HUES64 (cell line): ENCODE measurements at regions not wholly inside any gene's neighbourhood (a gene's known extent, or its start where the extent isn't known, plus 50 kb on each side); places are given as distances from the start of the nearest gene placed in this dataset.

Experiments used
- H3K27ac ChIP-seq: 2 replicates; pipeline ENCODE4 v1.7.0; 2013; ENCODE audit warnings: low read depth, low read length, inconsistent platforms
- H3K27me3 ChIP-seq: 2 replicates; pipeline ENCODE4 v1.6.1; 2013; ENCODE audit warnings: mild to moderate bottlenecking, low read length; ENCODE audit not compliant: insufficient read depth
- H3K36me3 ChIP-seq: 2 replicates; pipeline ENCODE4 v1.6.1; 2013; ENCODE audit warnings: mild to moderate bottlenecking, low read length; ENCODE audit not compliant: insufficient read depth
- H3K4me1 ChIP-seq: 2 replicates; pipeline ENCODE4 v1.6.1; 2013; ENCODE audit warnings: mild to moderate bottlenecking, low read length, moderate library complexity; ENCODE audit not compliant: insufficient read depth
- H3K4me3 ChIP-seq: 2 replicates; pipeline ENCODE4 v1.5.1; 2013; ENCODE audit warnings: mild to moderate bottlenecking, low read length, moderate library complexity
- H3K9ac ChIP-seq: 2 replicates; pipeline ENCODE4 v1.6.1; 2013; ENCODE audit warnings: mild to moderate bottlenecking, low read depth, low read length
- H3K9me3 ChIP-seq: 2 replicates; pipeline ENCODE4 v1.6.1; 2013; ENCODE audit warnings: low read depth, low read length; ENCODE audit not compliant: insufficient read depth
- WGBS: fragments of 150-250, 120-280 bp; methylation state at CpG from one replicate; pipeline ENCODE4 v1.1.7; 2013; ENCODE audit warnings: missing lambda C conversion rate; 5-methylcytosine and 5-hydroxymethylcytosine counted together

DNA sequence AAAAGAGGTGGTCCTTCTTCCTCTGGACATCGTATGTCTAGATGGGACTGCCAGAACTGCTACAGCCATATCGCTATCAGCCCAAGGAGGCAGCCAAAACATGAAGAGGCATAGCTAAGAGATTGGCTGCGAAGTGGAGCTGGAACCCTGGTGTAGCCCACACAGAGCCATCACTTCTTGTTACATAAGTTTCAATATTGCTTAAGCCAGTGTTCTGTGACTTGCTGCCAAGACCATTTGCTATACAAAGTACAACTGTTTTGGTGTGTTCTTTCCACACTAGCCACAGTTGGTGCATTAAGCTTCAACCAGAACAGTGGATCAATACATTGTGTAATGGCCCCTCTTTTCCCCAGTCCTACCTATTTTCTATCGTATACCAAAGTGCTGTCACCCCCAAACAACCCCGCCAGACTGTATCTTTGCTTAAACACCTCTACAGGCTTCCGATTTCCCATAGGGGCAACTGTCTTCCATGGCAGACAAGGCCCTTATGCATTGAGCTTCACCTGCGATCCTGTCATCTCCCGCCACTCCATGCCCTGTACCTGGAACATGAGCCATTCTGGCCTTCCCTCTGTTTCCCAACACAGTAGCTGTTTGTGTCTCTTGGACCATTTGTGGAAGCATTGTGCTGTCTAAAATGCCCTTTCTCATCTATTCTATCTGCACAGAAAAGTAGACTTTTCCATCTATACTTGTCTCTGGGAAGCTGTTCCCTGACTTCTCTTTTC, 241.8 kb downstream of the TTLL7 start:
- Histone ChIP-seq H3K27ac (no peak overlapping the region), H3K4me3 (no peak overlapping the region), H3K9ac (no peak overlapping the region), H3K36me3 (no peaks in the 10 kb centered on the region), H3K4me1 (peaks cover 11% of the 10 kb centered on the region; the same call in 1 of the 2 replicates), H3K9me3 (no peaks in the 10 kb centered on the region), H3K27me3 (no peaks in the 10 kb centered on the region)
- 94% methylated on average over 8 of the region's 8 CpGs for WGBS

DNA sequence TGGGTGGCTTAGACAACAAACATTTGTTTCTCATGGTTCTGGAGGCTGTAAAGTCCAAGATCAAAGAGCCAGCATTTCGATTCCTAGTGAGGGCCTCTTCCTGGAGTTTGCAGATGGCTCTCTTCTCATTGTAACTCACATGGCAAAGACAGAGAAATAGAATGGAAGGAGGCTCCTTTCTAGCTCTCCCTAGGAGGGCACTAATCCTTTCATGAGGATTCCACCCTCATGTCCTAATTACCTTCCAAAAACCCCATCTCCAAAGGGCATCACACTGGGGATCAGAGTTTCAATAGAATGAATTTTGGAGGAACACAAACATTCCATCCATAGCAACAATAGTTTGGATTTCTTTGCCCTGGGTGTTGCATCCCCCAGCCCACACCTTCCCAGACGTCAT, 247.3 kb downstream of the TTLL7 start:
- Histone ChIP-seq H3K9ac (no peak overlapping the region), H3K27me3 (no peaks in the 10 kb centered on the region)
- WGBS = 73% methylated on average over 1 of the region's 2 CpGs

DNA sequence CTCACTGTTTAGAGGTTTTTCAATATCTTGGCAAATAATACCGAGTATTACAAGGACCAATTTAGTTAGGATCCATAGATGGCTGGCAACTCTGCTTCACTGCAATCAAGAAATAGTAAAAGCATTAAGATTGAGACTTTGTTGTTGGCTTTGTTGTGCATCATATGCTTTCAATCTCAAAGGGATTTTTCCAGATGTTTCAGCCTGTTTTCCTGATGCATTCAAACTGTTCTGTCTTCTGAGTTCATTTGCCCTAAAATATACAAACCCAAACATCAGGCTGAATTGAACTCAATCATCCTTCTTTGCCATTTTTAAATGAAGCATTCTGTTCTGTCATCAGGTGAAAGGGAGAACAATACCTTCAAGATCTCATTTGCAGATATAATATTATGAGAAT, 248.7 kb downstream of the TTLL7 start:
- Histone ChIP-seq H3K9ac (no peak overlapping the region), H3K27me3 (no peaks in the 10 kb centered on the region), H3K4me3 (no peak overlapping the region), H3K27ac (no peak overlapping the region), H3K36me3 (no peaks in the 10 kb centered on the region), H3K9me3 (peaks cover 13% of the 10 kb centered on the region), H3K4me1 (peaks cover 9% of the 10 kb centered on the region; the same call in 1 of the 2 replicates)
- 100% methylated on average over 1 of the region's 1 CpG for WGBS

More for the DNA sequence above, 247.3 kb downstream of the TTLL7 start:
- Histone ChIP-seq H3K4me3 (no peak overlapping the region), H3K4me1 (peaks cover 9% of the 10 kb centered on the region; the same call in 1 of the 2 replicates), H3K27ac (peak overlapping the region; percentile 80; the same call in 1 of the 2 replicates), H3K9me3 (peaks cover 13% of the 10 kb centered on the region), H3K36me3 (no peaks in the 10 kb centered on the region)

DNA sequence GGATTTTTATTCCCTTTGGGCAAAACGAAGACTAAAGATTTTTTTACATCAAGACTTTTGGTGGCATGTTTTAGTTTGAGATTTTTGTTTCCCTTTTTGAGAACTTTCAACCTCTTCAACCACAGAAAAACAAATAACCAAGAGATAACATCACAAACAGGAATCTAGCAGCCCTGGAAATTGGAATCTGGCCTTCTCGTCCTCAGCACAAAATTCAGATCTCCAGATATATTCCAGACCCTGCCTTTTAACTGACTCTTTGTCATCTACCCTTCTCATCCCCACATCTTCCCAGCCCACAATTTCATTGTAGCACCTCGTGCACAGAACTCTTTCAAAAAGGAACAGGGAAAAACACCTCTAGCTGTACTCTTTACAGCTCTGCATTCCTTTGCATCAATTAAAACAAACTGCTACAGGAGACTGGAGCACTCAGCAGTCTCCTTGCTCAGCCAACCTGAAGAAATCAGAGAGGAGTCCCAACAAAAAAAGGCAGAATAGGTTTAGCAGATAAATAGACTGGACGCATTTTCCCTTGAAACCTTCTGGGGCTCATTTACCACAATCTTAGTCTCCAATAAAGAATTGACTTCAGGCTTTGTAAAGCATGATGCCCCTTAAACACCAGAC, 251.0 kb downstream of the TTLL7 start:
- 76% methylated on average over 3 of the region's 4 CpGs for WGBS
- no peaks in the 10 kb centered on the region for H3K27me3 ChIP-seq
- H3K36me3 ChIP-seq = no peaks in the 10 kb centered on the region
- H3K4me3 ChIP-seq = no peak overlapping the region
- peaks cover 20% of the 10 kb centered on the region; the same call in 1 of the 2 replicates for H3K4me1 ChIP-seq
- no peak overlapping the region for H3K9ac ChIP-seq
- peaks cover 13% of the 10 kb centered on the region for H3K9me3 ChIP-seq
- no peak overlapping the region for H3K27ac ChIP-seq

DNA sequence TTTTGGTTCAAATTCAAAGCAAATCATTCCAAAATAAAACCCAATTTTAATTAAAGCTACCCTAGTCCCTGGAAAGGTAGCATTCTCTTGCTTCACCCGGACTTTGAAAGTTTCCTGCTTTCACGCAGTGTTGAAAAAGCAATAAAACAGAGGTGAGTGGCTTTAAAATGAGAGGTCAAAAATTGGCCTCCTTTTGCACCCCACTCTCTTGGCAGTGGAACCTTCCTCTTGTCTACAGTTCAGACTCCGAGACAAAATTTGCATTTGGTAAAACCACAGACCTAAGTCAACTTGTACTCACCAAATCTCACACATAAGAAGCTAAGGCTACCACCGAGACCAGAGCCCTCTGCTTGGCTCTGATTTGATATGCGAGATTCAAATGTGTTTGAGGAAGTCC, 252.7 kb downstream of the TTLL7 start:
- 82% methylated on average over 4 of the region's 5 CpGs for WGBS
- Histone ChIP-seq H3K36me3 (no peaks in the 10 kb centered on the region), H3K27me3 (no peaks in the 10 kb centered on the region), H3K27ac (no peak overlapping the region), H3K4me1 (peaks cover 36% of the 10 kb centered on the region), H3K4me3 (no peak overlapping the region), H3K9ac (no peak overlapping the region), H3K9me3 (peaks cover 8% of the 10 kb centered on the region; the same call in 1 of the 2 replicates)

DNA sequence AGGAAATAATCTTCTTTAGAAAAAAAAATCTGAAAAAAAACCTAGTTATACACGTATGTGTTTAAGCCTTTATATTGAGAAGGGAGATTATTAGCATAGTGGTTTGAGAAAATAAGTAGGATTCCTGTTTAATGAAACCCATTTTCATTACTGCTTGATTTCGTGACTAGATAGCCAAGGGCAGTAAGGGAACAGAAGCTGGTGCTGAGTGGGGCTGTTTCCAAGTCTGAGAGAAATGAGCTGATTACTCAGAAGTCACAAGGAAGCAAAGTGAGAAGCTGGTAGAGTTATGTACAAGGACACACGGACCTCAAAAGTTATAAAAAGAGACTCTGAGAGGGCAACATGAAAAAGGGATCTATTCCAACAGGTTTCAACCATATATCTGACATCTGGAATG, 256.5 kb downstream of the TTLL7 start:
- H3K9ac ChIP-seq = no peak overlapping the region
- no peak overlapping the region for H3K27ac ChIP-seq
- no peaks in the 10 kb centered on the region for H3K36me3 ChIP-seq
- no peaks in the 10 kb centered on the region for H3K9me3 ChIP-seq
- 56% methylated on average over 3 of the region's 3 CpGs for WGBS
- H3K4me3 ChIP-seq = no peak overlapping the region
- peaks cover 37% of the 10 kb centered on the region for H3K4me1 ChIP-seq
- H3K27me3 ChIP-seq = no peaks in the 10 kb centered on the region

DNA sequence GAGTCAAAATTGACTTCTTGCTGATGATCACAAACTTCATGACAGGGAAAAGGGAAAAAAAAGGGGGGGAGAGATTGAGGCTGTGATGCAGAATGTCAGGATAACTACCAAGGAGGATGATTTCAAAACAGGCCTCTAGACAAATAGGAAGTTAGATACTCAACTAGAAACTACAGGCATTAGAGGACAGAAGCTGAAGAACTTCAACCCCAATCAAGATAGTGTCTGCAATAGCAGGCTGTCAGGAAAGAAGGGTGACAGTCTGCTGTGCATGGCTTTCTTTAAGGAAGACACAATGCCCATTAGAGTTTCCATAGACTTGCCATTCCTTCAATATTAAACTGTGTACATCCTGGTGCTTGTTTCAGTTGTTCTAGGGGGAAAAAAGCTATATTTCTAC, 257.2 kb downstream of the TTLL7 start:
- Histone ChIP-seq H3K27me3 (no peaks in the 10 kb centered on the region), H3K9ac (no peak overlapping the region; the same call in 1 of the 2 replicates), H3K36me3 (no peaks in the 10 kb centered on the region), H3K4me3 (no peak overlapping the region), H3K9me3 (no peaks in the 10 kb centered on the region), H3K27ac (peak overlapping the region; percentile 4; the same call in 1 of the 2 replicates), H3K4me1 (peaks cover 37% of the 10 kb centered on the region)

DNA sequence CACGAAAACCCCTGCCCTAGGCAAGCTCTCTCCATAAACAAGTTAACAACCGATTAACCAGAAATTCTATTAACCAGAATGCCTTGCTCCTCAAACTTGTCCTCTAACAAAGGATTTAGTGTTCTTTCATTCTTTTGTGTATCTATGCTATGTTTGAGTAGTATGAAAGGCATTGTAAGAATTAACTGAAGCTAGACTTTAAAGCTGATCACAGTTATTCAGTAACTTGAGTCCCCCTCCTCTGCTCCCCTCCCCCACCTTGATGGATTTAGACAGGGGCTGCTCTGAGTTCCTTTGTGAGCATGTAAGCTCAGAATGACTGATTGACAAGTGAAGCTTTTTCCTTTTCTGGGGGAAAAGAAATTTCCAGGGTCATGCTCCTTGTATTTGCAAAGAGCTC, 257.6 kb downstream of the TTLL7 start:
- H3K4me1 ChIP-seq = peaks cover 37% of the 10 kb centered on the region
- H3K27me3 ChIP-seq = no peaks in the 10 kb centered on the region
- no peak overlapping the region; the same call in 1 of the 2 replicates for H3K9ac ChIP-seq
- H3K36me3 ChIP-seq = no peaks in the 10 kb centered on the region
- no peaks in the 10 kb centered on the region for H3K9me3 ChIP-seq
- 87% methylated on average over 2 of the region's 2 CpGs for WGBS
- H3K4me3 ChIP-seq = no peak overlapping the region
- 0 out of 2 replicates have a peak overlapping the region, but pooled peaks have one; percentile 4 for H3K27ac ChIP-seq

DNA sequence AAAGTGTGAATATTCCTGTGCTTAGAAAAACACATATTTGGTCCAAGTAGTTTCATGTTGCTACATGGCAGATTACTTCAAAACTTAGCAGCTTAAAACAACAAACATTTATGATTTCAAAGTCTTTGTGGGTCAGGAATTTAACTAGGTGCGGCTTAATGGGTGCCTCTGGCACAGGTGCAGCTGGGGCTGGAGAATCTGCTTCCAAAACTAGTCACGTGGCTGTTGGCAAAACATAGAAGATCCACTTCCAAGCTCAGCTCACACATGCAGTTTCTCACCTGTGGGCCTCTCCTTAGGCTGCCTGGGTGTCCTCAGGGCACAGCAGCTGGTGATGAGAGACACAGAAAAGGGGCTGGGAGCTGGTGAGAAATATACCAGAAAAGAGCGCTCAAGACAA, 263.4 kb downstream of the TTLL7 start:
- Histone ChIP-seq H3K27ac (no peak overlapping the region), H3K9me3 (no peaks in the 10 kb centered on the region), H3K27me3 (no peaks in the 10 kb centered on the region), H3K4me3 (no peak overlapping the region), H3K4me1 (0 out of 2 replicates have a peak, but pooled peaks cover 3% of the 10 kb centered on the region), H3K36me3 (no peaks in the 10 kb centered on the region), H3K9ac (no peak overlapping the region)
- whole genome bisulfite sequencing = 63% methylated on average over 3 of the region's 3 CpGs

DNA sequence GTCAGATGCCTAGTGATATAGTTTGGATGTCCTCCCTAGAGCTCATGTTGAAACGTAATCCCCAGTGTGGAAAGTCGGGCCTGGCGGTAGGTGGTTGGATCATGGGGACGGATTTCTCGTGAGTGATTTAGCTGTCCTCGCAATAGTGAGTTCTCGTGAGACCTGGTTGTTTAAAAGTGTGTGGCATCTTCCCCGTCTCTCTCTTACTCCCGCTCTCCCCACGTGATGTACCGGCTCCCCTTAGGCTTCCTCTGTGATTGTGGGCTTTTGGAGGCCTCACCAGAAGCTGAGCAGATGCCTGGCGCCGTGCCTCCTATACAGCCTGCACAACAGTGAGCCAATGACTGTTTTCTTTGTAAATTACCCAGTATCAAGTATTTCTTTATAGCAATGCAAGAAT, 264.5 kb downstream of the TTLL7 start:
- Histone ChIP-seq H3K9ac (no peak overlapping the region), H3K4me3 (no peak overlapping the region), H3K27me3 (no peaks in the 10 kb centered on the region), H3K9me3 (no peaks in the 10 kb centered on the region), H3K4me1 (no peaks in the 10 kb centered on the region), H3K27ac (no peak overlapping the region), H3K36me3 (no peaks in the 10 kb centered on the region)
- 94% methylated on average over 13 of the region's 13 CpGs for WGBS

DNA sequence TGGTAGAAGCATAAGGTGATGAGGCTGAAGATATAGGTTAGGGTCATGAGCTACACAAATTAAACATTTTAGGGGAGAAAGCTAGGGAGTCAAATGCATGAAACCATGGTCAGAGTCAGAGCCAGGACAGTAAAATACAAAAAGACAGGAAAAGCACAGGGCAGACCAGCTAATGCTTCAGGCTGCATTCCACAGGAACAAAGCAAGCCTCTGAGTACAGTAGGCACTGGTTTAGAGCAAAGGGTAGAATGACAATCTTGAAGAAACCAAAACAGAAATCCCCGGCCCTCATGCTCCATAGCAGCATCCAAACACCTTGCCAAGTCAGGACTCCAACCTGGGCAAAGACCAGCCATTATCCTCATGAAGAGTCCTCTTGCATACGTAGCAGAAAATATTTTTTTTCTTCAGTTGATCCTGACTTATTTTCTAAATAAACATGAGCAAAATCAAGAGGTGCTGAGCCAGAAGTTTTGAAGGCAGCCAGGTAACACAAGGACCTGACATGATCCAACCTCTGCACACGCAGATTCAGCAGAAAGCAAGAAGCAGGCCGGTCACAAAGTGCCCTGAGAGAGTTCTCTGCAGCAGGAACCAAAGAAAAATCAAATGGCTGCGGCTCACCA, 273.1 kb downstream of the TTLL7 start:
- Histone ChIP-seq H3K36me3 (no peaks in the 10 kb centered on the region), H3K4me3 (no peak overlapping the region), H3K27me3 (no peaks in the 10 kb centered on the region), H3K4me1 (peaks cover 9% of the 10 kb centered on the region), H3K9ac (no peak overlapping the region), H3K9me3 (no peaks in the 10 kb centered on the region), H3K27ac (no peak overlapping the region)
- 90% methylated on average over 5 of the region's 5 CpGs for WGBS
